Loucy (cell line): ENCODE measurements at regions not wholly inside any gene's neighbourhood (a gene's known extent, or its start where the extent isn't known, plus 50 kb on each side); places are given as distances from the start of the nearest gene placed in this dataset.

Experiments
- EZH2phosphoT487 ChIP-seq: fragments of 200-600 bp; IDR thresholded peaks from 2 replicates; pipeline ENCODE4 v1.6.1; 2018; ENCODE audit warnings: antibody characterized with exemption, mild to moderate bottlenecking, moderate library complexity, borderline replicate concordance
- TF ChIP-seq, protein P1 (sequence below): fragments of 200-600 bp; sonication (generic); conservative IDR thresholded peaks from 2 replicates; pipeline ENCODE4 v1.5.1; 2014; ENCODE audit warnings: mild to moderate bottlenecking, antibody characterized with exemption, low read length

DNA sequence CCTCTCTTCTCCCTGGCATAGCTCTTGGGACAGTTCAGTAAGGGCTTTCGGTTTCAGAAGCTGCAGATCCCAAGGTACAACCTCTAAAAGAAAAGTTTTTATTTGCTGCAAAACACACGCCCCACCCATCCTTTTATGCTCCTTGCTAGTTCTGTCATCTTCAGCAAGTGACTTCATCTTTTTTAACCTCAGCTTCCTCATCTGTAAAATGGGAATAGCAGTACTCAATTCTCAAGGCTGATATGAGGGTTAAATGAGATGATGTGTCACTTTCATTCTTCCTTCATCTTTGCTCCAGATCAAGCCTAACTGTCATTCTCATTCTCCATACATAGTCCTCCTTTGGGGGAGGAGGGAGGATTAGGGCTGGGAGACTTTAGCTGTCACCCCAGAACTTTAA, 90.0 kb upstream of the ALX4 start:
- TF ChIP-seq, protein P1, sequence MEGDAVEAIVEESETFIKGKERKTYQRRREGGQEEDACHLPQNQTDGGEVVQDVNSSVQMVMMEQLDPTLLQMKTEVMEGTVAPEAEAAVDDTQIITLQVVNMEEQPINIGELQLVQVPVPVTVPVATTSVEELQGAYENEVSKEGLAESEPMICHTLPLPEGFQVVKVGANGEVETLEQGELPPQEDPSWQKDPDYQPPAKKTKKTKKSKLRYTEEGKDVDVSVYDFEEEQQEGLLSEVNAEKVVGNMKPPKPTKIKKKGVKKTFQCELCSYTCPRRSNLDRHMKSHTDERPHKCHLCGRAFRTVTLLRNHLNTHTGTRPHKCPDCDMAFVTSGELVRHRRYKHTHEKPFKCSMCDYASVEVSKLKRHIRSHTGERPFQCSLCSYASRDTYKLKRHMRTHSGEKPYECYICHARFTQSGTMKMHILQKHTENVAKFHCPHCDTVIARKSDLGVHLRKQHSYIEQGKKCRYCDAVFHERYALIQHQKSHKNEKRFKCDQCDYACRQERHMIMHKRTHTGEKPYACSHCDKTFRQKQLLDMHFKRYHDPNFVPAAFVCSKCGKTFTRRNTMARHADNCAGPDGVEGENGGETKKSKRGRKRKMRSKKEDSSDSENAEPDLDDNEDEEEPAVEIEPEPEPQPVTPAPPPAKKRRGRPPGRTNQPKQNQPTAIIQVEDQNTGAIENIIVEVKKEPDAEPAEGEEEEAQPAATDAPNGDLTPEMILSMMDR = no peak
- TF ChIP-seq EZH2phosphoT487 = no peak
